Ovary (tissue), 3 donors: ENCODE measurements at regions not wholly inside any gene's neighbourhood (a gene's known extent, or its start where the extent isn't known, plus 50 kb on each side); places are given as distances from the start of the nearest gene placed in this dataset.

ENCODE experiments used
- EP300 ChIP-seq: sonication (generic); formaldehyde crosslinking; IDR thresholded peaks from one replicate; pipeline ENCODE4 v1.6.1; 2017; ENCODE audit warnings: antibody characterized with exemption
- TF ChIP-seq, protein P1 (sequence below), 3 donors: fragments of 450-650 bp in 2 of 3; fragments of 200-600 bp in 1 of 3; IDR thresholded peaks; one replicate each; pipeline versions ENCODE4 v1.5.1 to v1.8.0; 2016 to 2022; ENCODE audit warnings: antibody characterized with exemption in 3 of 3, mild to moderate bottlenecking in 1 of 3
- donor health status: DM: no; HTN: no; CAD: no.

GRCh38 chr7:94183891-94184290 lies 179.7 kb upstream of the BET1 start:
- TF ChIP-seq, protein P1, sequence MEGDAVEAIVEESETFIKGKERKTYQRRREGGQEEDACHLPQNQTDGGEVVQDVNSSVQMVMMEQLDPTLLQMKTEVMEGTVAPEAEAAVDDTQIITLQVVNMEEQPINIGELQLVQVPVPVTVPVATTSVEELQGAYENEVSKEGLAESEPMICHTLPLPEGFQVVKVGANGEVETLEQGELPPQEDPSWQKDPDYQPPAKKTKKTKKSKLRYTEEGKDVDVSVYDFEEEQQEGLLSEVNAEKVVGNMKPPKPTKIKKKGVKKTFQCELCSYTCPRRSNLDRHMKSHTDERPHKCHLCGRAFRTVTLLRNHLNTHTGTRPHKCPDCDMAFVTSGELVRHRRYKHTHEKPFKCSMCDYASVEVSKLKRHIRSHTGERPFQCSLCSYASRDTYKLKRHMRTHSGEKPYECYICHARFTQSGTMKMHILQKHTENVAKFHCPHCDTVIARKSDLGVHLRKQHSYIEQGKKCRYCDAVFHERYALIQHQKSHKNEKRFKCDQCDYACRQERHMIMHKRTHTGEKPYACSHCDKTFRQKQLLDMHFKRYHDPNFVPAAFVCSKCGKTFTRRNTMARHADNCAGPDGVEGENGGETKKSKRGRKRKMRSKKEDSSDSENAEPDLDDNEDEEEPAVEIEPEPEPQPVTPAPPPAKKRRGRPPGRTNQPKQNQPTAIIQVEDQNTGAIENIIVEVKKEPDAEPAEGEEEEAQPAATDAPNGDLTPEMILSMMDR (IDR thresholded peaks at IDR 0.05), result no peak
- no peak for TF ChIP-seq EP300
